PFSK-1 (cell line): ENCODE measurements at regions not wholly inside any gene's neighbourhood (a gene's known extent, or its start where the extent isn't known, plus 50 kb on each side); places are given as distances from the start of the nearest gene placed in this dataset.

Source experiments
- FOXP2 ChIP-seq: optimal IDR thresholded peaks from 2 replicates; pipeline ENCODE3; 2011; ENCODE audit warnings: borderline replicate concordance, control low read depth, inconsistent platforms; ENCODE audit not compliant: insufficient read depth; ENCODE audit errors: extremely low read length, extremely low read depth
- POLR2AphosphoS5 ChIP-seq: IDR thresholded peaks from 2 replicates; pipeline ENCODE4 v1.6.1; 2012; ENCODE audit warnings: low read depth, mild to moderate bottlenecking, control low read depth, low read length, moderate library complexity
- SIN3A ChIP-seq: IDR thresholded peaks from 2 replicates; pipeline ENCODE4 v1.6.1; 2012; ENCODE audit warnings: mild to moderate bottlenecking, low read length, moderate library complexity, borderline replicate concordance; ENCODE audit not compliant: insufficient read depth
- TAF1 ChIP-seq: IDR thresholded peaks from 2 replicates; pipeline ENCODE4 v1.6.1; 2012; ENCODE audit warnings: low read length, control low read depth, borderline replicate concordance; ENCODE audit not compliant: insufficient read depth
- TF ChIP-seq, protein P1 (sequence below), 2 experiments: IDR thresholded peaks; 2 replicates each; pipeline versions ENCODE4 v1.6.1 to v1.8.0; 2011 to 2012; ENCODE audit warnings: low read depth in 2 of 2, low read length in 2 of 2, control low read depth in 1 of 2, inconsistent platforms in 1 of 2, mild to moderate bottlenecking in 1 of 2, moderate library complexity in 1 of 2; ENCODE audit not compliant: insufficient read depth in 1 of 2

DNA sequence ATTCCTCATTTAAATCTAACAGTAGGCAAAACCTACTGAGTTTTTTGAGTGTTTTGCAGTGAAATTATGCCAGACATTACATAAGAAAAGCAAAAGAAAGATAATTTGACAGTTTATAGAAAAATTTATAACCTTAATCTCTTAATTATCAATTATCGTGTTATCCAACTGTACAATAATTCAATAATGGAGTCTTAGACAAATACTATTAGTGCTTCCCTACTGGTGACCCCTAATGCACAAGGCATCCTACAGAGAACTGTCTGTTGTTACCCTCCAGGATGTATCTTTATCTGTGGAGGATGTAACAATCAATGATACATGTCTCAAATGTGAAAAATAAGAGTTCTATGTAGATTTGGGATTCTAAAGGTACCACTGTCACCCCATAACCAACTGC is 1687.6 kb downstream of the GRIK2 start:
- no peak for TF ChIP-seq TAF1
- no peak for TF ChIP-seq POLR2AphosphoS5
- TF ChIP-seq, protein P1, sequence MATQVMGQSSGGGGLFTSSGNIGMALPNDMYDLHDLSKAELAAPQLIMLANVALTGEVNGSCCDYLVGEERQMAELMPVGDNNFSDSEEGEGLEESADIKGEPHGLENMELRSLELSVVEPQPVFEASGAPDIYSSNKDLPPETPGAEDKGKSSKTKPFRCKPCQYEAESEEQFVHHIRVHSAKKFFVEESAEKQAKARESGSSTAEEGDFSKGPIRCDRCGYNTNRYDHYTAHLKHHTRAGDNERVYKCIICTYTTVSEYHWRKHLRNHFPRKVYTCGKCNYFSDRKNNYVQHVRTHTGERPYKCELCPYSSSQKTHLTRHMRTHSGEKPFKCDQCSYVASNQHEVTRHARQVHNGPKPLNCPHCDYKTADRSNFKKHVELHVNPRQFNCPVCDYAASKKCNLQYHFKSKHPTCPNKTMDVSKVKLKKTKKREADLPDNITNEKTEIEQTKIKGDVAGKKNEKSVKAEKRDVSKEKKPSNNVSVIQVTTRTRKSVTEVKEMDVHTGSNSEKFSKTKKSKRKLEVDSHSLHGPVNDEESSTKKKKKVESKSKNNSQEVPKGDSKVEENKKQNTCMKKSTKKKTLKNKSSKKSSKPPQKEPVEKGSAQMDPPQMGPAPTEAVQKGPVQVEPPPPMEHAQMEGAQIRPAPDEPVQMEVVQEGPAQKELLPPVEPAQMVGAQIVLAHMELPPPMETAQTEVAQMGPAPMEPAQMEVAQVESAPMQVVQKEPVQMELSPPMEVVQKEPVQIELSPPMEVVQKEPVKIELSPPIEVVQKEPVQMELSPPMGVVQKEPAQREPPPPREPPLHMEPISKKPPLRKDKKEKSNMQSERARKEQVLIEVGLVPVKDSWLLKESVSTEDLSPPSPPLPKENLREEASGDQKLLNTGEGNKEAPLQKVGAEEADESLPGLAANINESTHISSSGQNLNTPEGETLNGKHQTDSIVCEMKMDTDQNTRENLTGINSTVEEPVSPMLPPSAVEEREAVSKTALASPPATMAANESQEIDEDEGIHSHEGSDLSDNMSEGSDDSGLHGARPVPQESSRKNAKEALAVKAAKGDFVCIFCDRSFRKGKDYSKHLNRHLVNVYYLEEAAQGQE (IDR thresholded peaks at IDR 0.05; ENCODE audit: insufficient read depth in 1 of 2, low read depth in 2 of 2, low read length in 2 of 2) = no peak
- no peak for TF ChIP-seq SIN3A
- no peak for TF ChIP-seq FOXP2
